ENCODE measurements at regions not wholly inside any gene's neighbourhood (a gene's known extent, or its start where the extent isn't known, plus 50 kb on each side); places are given as distances from the start of the nearest gene placed in this dataset.
"Not testable (repeated sequence)": the region's sequence is repeated elsewhere in the genome, so short reads cannot be mapped to it uniquely, and the experiment has no call there.

- DNase-seq: no peak
Measured at GRCh38 chr20:53891306-53891894, 179.0 kb downstream of the BCAS1 start.

DNA sequence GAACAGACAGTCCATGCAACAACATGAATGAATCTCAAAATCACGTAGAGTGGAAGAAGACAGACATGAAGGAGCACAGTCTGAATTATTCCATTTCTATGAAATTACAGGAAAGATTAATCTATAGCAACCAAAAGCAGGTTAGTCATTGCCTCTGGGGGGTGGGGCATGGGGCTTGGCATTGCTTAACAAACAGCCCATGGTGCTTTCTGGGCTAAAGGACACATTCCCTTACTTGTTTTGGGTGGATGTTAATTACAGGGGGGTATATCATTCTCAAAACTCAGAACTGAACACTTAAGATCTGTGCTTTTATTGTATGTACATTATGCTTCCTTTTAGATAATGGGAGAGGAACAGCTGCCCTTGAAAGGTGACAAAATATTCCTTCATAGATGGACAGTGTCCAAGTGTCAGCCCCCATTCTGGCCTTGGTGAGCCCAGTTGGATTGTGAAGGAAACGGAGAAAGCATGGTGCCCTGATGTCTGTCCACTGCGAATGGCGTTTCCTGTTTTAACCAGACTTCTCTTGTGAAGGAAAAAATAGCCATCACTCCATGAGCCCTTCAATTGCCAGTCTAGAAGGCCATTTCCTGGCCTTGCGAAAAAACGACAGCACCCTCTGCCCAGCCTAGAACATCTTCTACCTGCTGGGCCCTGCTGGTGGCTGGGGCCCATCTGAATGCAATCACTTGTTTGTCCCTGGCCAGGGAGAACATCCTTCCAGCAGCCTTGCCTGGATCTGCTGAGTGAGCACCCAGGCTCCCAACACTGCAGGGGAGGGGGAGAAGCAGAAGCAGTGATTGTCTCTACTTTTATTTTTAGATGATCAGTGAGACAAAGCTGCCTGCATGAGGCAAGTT lies 179.7 kb downstream of the BCAS1 start:
- DNase-seq: no peak

GRCh38 chr20:53889411-53890148 lies 180.8 kb downstream of the BCAS1 start:
- no peak for DNase-seq

- DNase-seq: no peak
Measured at GRCh38 chr20:53888951-53889350, 181.4 kb downstream of the BCAS1 start.

- no peak for DNase-seq
Measured at GRCh38 chr20:53888510-53888909, 181.9 kb downstream of the BCAS1 start.

DNA sequence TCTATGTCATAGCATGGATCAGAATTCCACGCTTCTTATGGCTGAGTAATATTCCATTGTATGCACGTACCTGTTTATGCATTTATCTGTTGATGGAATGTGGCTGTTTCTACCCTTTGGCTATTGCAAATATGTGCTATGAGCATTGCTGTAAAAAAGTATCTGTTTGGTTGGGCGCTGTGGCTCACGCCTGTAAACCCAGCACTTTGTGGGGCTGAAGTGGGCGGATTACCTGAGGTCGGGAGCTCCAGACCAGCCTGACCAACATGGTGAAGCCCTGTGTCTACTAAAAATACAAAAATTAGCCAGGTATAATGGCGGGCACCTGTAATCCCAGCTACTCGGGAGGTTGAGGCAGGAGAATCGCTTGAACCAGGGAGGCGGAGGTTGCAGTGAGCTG lies 182.4 kb downstream of the BCAS1 start:
- no peak for DNase-seq

GRCh38 chr20:53884859-53885541 lies 185.4 kb downstream of the BCAS1 start:
- DNase-seq: no peak

GRCh38 chr20:53883098-53883911 lies 187.1 kb downstream of the BCAS1 start:
- no peak for DNase-seq

DNA sequence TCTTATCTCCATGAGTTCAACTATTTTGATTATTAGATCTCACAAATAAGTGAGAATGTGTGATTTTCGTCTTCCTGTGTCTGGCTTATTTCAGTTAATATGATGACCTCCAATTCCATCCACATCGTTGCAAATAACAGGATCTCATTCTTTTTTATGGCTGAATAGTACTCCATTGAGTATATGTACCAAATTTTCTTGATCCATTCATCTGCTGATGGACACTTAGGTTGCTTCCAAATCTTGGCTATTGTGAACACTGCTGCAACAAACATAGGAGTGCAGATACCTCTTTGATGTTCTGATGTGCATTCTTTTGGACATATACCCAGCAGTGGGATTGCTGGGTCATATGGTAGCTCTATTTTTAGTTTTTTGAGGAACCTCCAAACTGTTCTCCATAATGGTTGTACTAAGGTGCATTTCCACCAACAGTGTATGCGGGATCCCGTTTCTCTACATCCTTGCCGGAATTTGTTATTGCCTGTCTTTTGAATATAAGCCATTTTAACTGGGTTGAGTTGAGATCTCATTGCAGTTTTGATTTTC lies 187.9 kb downstream of the BCAS1 start:
- not testable (repeated sequence) for DNase-seq

DNA sequence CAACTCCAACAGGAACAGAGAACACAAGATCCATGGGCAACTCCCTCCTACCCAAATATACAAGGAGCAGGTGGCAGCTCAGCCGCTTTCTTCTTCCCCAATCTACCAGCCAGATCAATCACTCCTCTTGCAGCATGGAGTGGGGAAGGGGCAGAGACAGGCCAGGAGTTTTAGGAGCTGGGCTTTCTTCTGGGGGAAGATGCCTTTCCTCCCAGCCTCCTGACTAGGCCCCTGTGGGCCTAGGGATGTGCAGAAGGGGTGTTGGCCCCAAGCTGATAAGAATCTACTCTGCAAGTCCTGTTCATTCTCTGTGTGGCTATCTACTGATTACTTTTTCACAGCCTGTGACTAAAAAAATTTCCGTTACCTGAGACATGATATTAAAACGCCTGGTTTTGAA lies 189.0 kb downstream of the BCAS1 start:
- DNase-seq: no peak

DNA sequence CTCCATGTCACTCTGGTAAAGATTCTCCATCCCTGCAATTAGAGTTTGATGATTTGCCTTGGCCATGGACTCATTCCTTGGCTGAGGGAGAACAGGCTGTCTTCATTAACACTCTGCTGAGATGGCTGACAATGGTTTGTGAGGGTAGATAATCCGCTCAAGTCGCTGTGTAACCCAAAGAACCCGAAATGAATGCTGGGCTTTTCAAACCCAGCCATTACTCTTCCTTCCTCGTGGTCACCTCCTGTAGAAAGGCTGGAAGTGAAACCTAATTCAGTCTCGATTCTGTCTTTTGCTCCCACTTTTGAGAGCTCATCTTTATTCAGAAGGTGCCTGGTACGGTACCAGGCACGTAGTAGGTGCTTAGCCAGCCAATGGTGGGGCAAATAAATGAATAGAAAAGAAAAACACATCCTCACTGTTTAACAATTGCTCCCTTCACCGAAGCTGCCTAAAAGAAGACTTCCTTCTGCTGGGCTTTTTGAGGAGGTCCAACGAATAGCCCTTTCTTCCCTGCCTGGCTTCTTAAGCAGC lies 190.2 kb downstream of the BCAS1 start:
- no peak for DNase-seq

DNA sequence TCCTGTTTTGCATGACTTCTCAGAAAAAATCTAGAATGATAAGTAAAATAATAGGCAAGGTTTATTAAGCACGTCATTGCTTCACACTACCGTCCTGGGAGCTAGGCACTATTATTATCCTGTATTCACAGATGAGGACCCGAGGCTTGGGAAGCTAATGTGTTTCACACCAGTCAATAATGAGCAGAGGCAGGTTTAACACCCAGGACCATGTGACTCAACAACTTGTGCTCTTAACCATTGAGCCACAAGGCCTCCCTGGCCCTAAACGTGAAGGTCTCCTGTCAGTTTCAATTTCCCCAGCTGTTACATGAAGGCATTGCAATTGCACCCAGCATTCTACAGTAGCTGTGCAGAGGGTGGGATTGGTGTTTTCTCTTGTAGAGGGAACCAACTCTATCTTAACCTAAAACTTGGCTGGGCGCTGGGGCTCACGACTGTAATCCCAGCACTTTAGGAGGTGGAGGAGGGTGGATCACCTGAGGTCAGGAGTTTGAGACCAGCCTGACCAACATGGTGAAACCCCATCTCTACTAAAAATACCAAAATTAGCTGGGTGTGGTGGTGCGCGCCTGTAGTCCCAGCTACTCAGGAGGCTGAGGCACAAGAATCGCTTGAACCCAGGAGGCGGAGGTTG lies 191.2 kb downstream of the BCAS1 start:
- no peak for DNase-seq

- no peak for DNase-seq
Measured at GRCh38 chr20:53878262-53879047, 191.9 kb downstream of the BCAS1 start.

DNA sequence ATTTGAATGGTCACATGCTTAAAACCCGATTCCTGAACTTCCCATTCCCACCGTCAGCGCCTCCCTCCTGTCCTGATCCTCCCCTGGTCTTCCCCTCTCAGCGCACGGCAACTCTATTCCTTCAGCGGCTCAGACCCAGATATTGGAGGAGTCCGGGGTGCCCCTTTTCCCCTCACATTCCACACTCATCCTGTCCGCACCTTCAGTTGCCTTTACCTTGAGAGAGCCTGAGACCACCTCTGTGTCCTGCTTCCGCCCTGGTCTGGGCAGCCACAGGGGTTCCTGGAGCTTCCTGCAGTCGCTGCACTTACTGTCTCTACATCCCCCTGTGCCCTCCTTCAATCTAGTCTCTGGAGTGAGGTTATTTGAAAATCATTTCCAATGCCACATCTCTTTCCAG lies 193.4 kb downstream of the BCAS1 start:
- DNase-seq: no peak

DNA sequence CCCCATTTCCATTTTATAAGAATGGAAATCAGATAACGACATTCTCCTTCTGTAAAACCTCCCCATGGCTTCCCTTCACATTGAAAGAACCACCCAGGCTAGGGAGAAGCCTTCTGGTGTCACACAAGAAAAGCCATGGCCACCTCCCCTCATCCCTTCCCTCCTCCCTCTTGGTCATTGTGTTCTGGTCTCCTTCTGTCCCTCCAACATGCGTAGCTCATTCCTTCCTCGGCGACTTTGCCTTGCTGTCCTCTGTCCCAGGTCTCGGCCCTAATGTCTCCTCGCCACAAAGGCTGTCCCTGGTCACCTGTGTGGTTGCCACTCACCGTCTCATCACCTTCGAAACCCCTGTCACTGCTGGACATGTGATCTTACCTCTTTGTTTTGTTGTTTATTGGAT lies 193.9 kb downstream of the BCAS1 start:
- DNase-seq: no peak

- no peak for DNase-seq
Measured at GRCh38 chr20:53875452-53875851, 194.9 kb downstream of the BCAS1 start.

DNA sequence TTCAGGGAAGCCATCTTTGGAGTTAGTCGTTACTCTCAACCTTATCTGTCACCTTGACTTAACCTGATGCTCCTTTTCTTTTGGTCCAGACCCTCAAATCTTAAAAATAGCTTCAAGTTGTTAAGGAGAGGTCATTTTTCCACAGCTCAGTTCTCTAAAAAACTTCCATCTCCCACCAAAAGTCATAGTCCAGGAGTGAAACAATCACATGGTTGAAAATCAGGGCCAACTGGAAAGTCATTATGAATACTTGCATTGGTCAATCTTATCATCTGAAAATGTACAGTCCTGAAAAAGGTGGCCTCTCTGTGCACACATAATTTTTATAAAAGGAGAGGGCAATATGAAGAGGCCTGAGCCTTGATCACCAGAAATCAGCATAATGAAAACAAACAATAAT lies 195.7 kb downstream of the BCAS1 start:
- DNase-seq: no peak

DNA sequence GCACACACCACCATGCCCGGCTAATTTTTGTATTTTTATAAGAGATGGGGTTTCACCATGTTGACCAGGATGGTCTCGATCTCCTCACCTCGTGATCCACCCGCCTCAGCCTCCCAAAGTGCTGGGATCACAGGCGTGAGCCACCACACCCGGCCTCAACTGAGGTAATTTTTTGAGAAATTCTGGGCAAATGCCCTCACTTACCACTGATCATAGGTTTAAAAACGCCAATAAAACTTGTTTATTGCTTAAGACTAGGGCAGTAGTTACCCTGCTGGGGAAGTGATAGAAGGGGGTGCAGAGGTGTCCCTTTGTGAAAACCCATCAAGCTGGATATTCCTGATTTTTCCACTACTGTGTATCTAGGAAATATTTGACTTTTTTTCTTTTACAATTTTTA lies 196.3 kb downstream of the BCAS1 start:
- no peak for DNase-seq

DNA sequence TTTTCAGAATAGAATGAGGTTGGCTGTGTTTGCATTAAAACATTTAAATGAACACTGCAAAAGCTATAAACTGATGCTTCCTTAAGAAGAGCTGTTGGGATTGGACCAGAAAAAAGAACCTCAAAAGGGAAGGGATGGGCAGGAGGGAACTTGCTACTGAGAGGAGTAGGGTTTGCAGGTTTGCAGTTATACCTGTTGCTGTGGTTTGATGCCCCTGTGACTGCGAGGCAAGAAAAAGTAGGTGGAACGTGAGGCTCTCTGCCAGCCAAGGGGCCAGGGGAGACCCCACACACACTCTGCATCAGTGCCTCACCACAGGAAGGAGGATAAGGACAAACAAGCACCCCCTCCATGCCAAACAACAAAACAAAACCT lies 197.2 kb downstream of the BCAS1 start:
- no peak for DNase-seq

GRCh38 chr20:53872561-53873229 lies 197.7 kb downstream of the BCAS1 start:
- DNase-seq: no peak
